Ecto neural progenitor cell (in vitro differentiated cells): ENCODE measurements at regions not wholly inside any gene's neighbourhood (a gene's known extent, or its start where the extent isn't known, plus 50 kb on each side); places are given as distances from the start of the nearest gene placed in this dataset.
"Not testable (repeated sequence)": the region's sequence is repeated elsewhere in the genome, so short reads cannot be mapped to it uniquely, and the experiment has no call there.

Experiments
- DNase-seq: peaks from one replicate; pipeline ENCODE4 v3.0.0-alpha.2; 2018; ENCODE audit warnings: low spot score

- DNase-seq, result peak; percentile 15
Measured at GRCh38 chr1:30184393-30185141, 538.8 kb downstream of the MATN1 start.

- DNase-seq, result peak; percentile 20
Measured at GRCh38 chr1:30183895-30184294, 539.5 kb downstream of the MATN1 start.

GRCh38 chr1:30183006-30183405 is 540.4 kb downstream of the MATN1 start:
- peak; percentile 14 for DNase-seq

- peak; percentile 42 for DNase-seq
Measured at GRCh38 chr1:30179942-30180543, 543.3 kb downstream of the MATN1 start.

GRCh38 chr1:30176477-30176876 is 546.9 kb downstream of the MATN1 start:
- no peak for DNase-seq

GRCh38 chr1:30174499-30174898 is 548.9 kb downstream of the MATN1 start:
- no peak for DNase-seq

GRCh38 chr1:30173560-30173959 is 549.8 kb downstream of the MATN1 start:
- peak; percentile 14 for DNase-seq

GRCh38 chr1:30172757-30173156 is 550.6 kb downstream of the MATN1 start:
- DNase-seq, result peak; percentile 24

GRCh38 chr1:30172299-30172694 is 551.1 kb downstream of the MATN1 start:
- DNase-seq, result peak; percentile 24

- DNase-seq, result peak; percentile 16
Measured at GRCh38 chr1:30171537-30172298, 551.7 kb downstream of the MATN1 start.

GRCh38 chr1:30169269-30169668 is 554.1 kb downstream of the MATN1 start:
- peak; percentile 15 for DNase-seq

GRCh38 chr1:30166174-30166573 is 557.2 kb downstream of the MATN1 start:
- no peak for DNase-seq

GRCh38 chr1:30165116-30165515 is 558.3 kb downstream of the MATN1 start:
- DNase-seq, result no peak

- DNase-seq, result no peak
Measured at GRCh38 chr1:30164693-30165092, 558.7 kb downstream of the MATN1 start.

GRCh38 chr1:30162565-30162964 is 560.8 kb downstream of the MATN1 start:
- no peak for DNase-seq

- no peak for DNase-seq
Measured at GRCh38 chr1:30161953-30162352, 561.4 kb downstream of the MATN1 start.

- no peak for DNase-seq
Measured at GRCh38 chr1:30160999-30161689, 562.2 kb downstream of the MATN1 start.

- no peak for DNase-seq
Measured at GRCh38 chr1:30159015-30159414, 564.4 kb downstream of the MATN1 start.

GRCh38 chr1:30155698-30156097 is 567.7 kb downstream of the MATN1 start:
- DNase-seq, result not testable (repeated sequence)

- DNase-seq, result not testable (repeated sequence)
Measured at GRCh38 chr1:30155253-30155652, 568.1 kb downstream of the MATN1 start.

- DNase-seq, result no peak
Measured at GRCh38 chr1:30153743-30154449, 569.5 kb downstream of the MATN1 start.

- DNase-seq, result no peak
Measured at GRCh38 chr1:30151826-30152225, 571.6 kb downstream of the MATN1 start.
